Natural killer cell treated with Interleukin-12 subunit alpha and Interleukin-12 subunit beta and Interleukin-15 and Interleukin-18, amount 100 ng/mL, for 72 hours (primary cell): ENCODE measurements at regions not wholly inside any gene's neighbourhood (a gene's known extent, or its start where the extent isn't known, plus 50 kb on each side); places are given as distances from the start of the nearest gene placed in this dataset.
"Not testable (repeated sequence)": the region's sequence is repeated elsewhere in the genome, so short reads cannot be mapped to it uniquely, and the experiment has no call there.

Source experiments
- ATAC-seq, 2 donors: fragments of 150-1000 bp; cut with Tn5 transposase in 1 of 2; sonication (Bioruptor Pico), chemical (Tn5 transposase) in 1 of 2; 2 replicates each; pipeline ENCODE4 v1.10.0; 2021
- DNase-seq: peaks from one replicate; pipeline ENCODE4 v3.0.0; 2022; ENCODE audit warnings: low spot score
- H3K27ac Mint-ChIP-seq, 2 donors: 1 replicate in 1 of 2; 2 replicates in 1 of 2; pipeline ENCODE4 v1.8.0; 2022; ENCODE audit warnings: mixed read lengths in 2 of 2, mild to moderate bottlenecking in 1 of 2, moderate library complexity in 1 of 2
- H3K27me3 Mint-ChIP-seq, 2 donors: 1 replicate in 1 of 2; 2 replicates in 1 of 2; pipeline ENCODE4 v1.8.0; 2022; ENCODE audit warnings: mixed read lengths in 2 of 2
- H3K36me3 Mint-ChIP-seq: one replicate; pipeline ENCODE4 v1.8.0; 2022; ENCODE audit warnings: mixed read lengths
- H3K4me1 Mint-ChIP-seq, 2 donors: 1 replicate in 1 of 2; 2 replicates in 1 of 2; pipeline ENCODE4 v1.8.0; 2022; ENCODE audit warnings: low read depth in 2 of 2, mixed read lengths in 2 of 2, mild to moderate bottlenecking in 1 of 2
- H3K4me3 Mint-ChIP-seq: one replicate; pipeline ENCODE4 v1.8.0; 2022; ENCODE audit warnings: mixed read lengths
- H3K9me3 Mint-ChIP-seq: 2 replicates; pipeline ENCODE4 v1.8.0; 2022; ENCODE audit warnings: mixed read lengths

DNA sequence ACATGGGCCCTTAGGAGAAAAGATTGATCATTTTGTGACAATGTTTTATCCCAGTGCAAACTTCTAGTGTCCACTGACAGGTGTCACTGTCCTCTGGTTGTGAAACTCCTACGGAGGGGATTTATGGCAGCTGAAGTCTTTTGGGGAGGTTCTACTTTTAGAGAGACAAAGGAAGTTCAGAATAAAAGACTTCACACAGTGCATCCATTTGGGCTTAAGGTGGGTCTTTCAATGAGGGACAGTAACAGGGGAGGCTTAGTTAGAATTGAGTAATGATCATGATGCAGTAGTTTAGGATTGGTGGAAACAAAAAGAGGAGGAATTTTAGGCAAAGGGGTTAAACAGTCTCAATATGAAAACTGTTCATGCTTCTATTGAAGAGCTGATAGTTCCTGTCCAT is 501.1 kb upstream of the NRP1 start:
- ATAC-seq (no peak), DNase-seq (no peak)
- H3K9me3 Mint-ChIP-seq: no peaks in the 10 kb centered on the region

DNA sequence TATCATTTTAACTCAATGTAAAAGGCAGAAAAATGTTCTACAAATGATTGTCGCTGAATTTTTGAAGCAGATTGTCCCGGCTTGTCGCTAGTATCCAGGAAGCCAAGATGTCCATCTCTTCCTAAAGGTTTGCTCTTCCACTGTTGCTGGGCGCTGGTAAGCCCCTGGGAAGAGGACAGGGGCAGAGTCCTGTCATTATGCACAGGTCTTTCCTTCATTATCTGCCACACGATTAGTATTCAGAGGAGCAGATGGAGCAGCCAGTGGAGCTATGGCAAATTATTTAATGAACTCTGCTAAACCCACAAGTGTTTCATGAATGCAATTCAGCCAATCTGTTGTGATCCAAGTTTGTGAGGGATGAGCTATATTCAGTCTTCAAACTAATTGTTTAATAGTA is 499.1 kb upstream of the NRP1 start:
- ATAC-seq (no peak), DNase-seq (no peak)
- no peaks in the 10 kb centered on the region for H3K4me1 Mint-ChIP-seq
- H3K36me3 Mint-ChIP-seq: no peaks in the 10 kb centered on the region
- H3K9me3 Mint-ChIP-seq: no peaks in the 10 kb centered on the region
- H3K4me3 Mint-ChIP-seq: no peak overlapping the region
- H3K27ac Mint-ChIP-seq: no peak overlapping the region
- peaks cover 0 to 7% of the 10 kb centered on the region in 2 donors for H3K27me3 Mint-ChIP-seq

More for the DNA sequence above, 501.1 kb upstream of the NRP1 start:
- no peaks in the 10 kb centered on the region for H3K36me3 Mint-ChIP-seq
- H3K27me3 Mint-ChIP-seq: peaks cover 0 to 7% of the 10 kb centered on the region in 2 donors
- H3K4me1 Mint-ChIP-seq: no peaks in the 10 kb centered on the region
- no peak overlapping the region for H3K27ac Mint-ChIP-seq
- H3K4me3 Mint-ChIP-seq: no peak overlapping the region

DNA sequence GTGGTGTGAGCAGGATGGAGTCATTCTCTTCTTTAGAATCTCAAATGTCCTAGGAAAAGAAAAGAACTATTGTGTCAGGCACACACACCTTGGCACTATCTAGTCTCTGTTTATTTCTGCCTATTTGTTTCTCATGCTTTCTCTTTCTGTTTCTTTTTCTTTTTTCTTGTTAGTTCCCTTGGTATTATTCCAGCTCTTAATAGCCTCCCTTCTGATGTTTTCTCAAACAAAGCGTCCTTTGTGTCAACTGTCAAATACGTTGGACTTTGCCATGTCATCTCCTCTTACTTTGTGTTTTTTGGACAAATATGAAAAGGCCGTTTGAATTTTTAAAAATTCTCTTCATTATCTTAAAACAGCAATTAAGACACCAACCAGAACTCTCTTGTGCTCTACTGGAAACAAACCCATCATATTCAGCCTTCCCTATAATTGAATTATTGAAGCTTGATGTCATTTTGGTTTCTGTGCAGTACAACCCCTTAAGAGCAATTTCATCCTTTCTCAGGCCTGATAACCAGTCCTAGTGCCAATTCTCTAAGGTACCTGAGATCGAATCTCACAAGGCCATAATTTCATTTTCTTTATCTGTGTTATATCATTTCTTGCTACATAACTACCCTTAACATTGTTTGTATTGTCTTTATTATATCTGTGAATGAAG is 497.8 kb upstream of the NRP1 start:
- H3K4me3 Mint-ChIP-seq: no peak overlapping the region
- H3K36me3 Mint-ChIP-seq: no peaks in the 10 kb centered on the region
- H3K9me3 Mint-ChIP-seq: no peaks in the 10 kb centered on the region
- no peaks in the 10 kb centered on the region for H3K4me1 Mint-ChIP-seq
- H3K27me3 Mint-ChIP-seq: peaks cover 7 to 8% of the 10 kb centered on the region in 2 donors
- ATAC-seq: no peak
- DNase-seq: no peak
- no peak overlapping the region for H3K27ac Mint-ChIP-seq

DNA sequence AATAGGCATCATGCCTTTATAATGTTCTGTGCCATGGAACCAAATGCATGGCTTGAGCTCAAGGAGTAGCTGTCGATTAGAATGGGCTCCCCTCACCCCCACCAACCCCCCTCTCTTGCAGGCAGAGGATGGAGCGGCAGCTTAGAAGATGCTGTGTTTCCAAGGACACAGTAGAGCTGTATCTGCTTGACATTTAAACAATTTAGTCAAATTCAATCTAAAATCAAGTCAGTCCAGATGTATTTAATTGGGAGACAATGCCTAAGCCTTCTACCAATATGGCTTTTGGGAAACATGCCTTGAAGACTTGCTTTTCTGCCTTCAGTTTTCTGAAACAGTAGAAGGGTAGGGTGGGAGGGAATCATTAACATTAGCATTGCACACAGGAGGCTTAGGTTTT is 497.1 kb upstream of the NRP1 start:
- H3K36me3 Mint-ChIP-seq: no peaks in the 10 kb centered on the region
- DNase-seq (no peak), ATAC-seq (no peak)
- H3K9me3 Mint-ChIP-seq: no peaks in the 10 kb centered on the region
- H3K4me3 Mint-ChIP-seq: no peak overlapping the region
- H3K27ac Mint-ChIP-seq: no peak overlapping the region
- H3K27me3 Mint-ChIP-seq: peaks cover 10 to 11% of the 10 kb centered on the region in 2 donors
- H3K4me1 Mint-ChIP-seq: no peaks in the 10 kb centered on the region

DNA sequence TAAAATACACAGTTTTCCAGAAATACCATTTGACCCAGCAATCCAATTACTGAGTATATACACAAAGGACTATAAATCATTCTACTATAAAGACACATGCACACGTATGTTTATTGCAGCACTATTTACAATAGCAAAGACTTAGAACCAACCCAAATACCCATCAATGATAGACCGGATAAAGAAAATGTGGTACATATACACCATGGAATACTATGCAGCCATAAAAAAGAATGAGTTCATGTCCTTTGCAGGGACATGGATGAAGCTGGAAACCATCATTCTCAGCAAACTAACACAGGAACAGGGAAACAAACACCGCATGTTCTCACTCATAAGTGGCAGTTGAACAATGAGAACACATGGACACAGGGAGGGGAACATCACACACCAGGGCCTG is 495.4 kb upstream of the NRP1 start:
- H3K9me3 Mint-ChIP-seq, ATAC-seq, H3K4me1 Mint-ChIP-seq, H3K27ac Mint-ChIP-seq, H3K36me3 Mint-ChIP-seq, H3K4me3 Mint-ChIP-seq, DNase-seq: not testable (repeated sequence)
- peaks cover 10 to 11% of the 10 kb centered on the region in 2 donors for H3K27me3 Mint-ChIP-seq

DNA sequence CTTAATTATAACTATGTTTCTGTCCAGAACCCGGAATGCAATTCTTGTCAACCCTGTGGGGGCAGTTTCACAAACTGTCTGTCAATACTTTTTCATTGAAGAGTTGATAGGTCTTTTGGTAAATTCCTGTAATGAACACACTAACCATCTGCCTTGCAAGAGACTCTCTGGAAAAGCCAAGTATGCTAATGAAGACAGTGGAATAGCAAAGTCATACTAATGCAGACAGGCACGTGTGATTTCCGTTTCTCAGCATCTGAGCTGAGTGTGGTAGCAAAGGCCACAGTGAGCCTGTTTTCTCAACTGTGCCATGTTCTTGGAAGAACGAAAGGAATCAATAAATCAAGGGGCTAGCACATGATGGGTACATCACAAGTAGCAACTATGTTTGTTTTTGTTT is 494.1 kb upstream of the NRP1 start:
- no peak for ATAC-seq
- H3K27ac Mint-ChIP-seq: no peak overlapping the region
- DNase-seq: no peak
- peaks cover 10 to 13% of the 10 kb centered on the region in 2 donors for H3K27me3 Mint-ChIP-seq
- H3K4me3 Mint-ChIP-seq: no peak overlapping the region
- H3K36me3 Mint-ChIP-seq: no peaks in the 10 kb centered on the region
- H3K4me1 Mint-ChIP-seq: no peaks in the 10 kb centered on the region
- H3K9me3 Mint-ChIP-seq: no peaks in the 10 kb centered on the region

DNA sequence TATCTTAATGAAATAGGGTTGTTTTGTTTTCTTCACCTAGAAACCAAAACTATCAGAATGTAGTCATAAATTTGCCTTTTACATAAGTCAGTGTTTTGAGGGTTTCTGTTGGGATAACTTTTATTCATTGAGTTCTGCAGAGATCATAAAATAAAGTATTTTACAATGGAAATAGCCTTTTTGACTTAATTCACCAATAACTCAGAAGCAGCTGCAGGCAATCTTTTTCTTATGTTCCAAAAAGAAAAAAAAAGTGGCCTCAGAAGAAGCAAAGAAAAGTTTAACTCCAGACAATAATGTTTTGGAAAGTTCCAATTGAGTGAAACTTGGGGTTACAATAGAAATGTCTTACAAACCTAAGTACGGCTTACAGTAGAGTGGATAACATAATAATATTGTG is 491.7 kb upstream of the NRP1 start:
- Mint-ChIP-seq H3K27me3 (peaks cover 7 to 18% of the 10 kb centered on the region in 2 donors), H3K36me3 (no peaks in the 10 kb centered on the region), H3K27ac (no peak overlapping the region), H3K4me1 (no peaks in the 10 kb centered on the region), H3K4me3 (no peak overlapping the region), H3K9me3 (no peaks in the 10 kb centered on the region)
- no peak for ATAC-seq
- no peak for DNase-seq

DNA sequence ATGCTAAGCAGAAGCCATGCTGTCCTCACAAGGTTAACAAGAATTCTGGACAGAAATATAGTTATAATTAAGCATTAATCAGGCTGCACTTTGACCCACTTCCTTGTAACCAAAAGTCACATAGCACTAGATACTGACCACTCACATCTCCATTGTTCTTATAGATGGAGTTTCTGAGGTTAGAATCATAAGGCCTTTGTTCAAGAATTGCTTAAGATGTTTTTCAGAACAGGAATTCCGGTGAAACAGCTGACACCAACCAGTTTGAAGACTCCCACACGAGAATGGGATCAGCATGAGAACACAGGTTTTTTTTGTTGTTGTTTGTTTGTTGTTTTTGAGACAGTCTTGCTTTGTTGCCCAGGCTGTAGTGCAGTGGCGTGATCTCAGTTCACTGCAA is 488.3 kb upstream of the NRP1 start:
- no peak for ATAC-seq
- Mint-ChIP-seq H3K27ac (no peak overlapping the region), H3K36me3 (no peaks in the 10 kb centered on the region), H3K27me3 (peaks cover 7 to 14% of the 10 kb centered on the region in 2 donors), H3K9me3 (no peaks in the 10 kb centered on the region), H3K4me3 (no peak overlapping the region), H3K4me1 (peaks cover 5 to 6% of the 10 kb centered on the region in 2 donors)
- no peak for DNase-seq

DNA sequence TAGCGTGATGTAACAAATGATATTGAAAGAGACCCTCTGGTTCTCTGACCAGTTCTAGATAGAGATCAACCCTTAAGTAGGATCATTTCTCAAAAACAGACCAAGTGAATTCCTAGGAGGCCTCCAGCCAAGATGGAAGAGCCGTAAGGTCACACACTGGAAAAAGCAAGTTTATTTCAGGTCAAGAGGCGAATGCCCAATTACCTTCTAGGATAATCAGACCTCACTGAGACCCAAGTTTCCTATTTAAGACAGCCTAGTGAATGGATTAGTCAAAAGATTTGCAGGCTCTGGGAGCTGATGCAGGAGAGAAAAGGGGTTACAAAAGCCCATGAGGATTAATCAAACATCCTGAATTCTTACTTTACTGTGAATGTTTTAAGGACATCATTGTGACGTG is 486.1 kb upstream of the NRP1 start:
- peaks cover 5 to 6% of the 10 kb centered on the region in 2 donors for H3K4me1 Mint-ChIP-seq
- no peak for DNase-seq
- no peak overlapping the region for H3K27ac Mint-ChIP-seq
- no peaks in the 10 kb centered on the region for H3K9me3 Mint-ChIP-seq
- no peak overlapping the region for H3K4me3 Mint-ChIP-seq
- ATAC-seq: no peak
- peaks cover 3 to 7% of the 10 kb centered on the region in 2 donors for H3K27me3 Mint-ChIP-seq
- no peaks in the 10 kb centered on the region for H3K36me3 Mint-ChIP-seq

DNA sequence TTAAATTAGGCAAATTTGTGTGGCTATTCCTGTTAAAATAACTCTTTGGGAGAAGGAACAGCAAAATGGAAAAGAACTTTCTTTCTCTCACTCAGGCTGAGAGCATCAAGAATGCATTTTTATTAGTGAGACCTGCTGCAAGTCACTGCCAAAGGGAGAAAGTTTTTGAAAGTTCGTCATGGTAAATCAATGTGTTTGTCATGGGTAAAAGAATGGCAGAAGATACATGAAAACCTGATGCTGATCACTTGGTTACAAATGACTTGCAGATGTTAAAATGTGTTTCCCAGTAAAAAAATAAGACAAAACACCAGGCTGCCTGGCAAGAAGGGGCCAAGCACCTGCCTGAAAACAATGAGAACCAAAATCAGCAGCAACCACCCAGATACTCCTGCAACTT is 484.7 kb upstream of the NRP1 start:
- H3K36me3 Mint-ChIP-seq: no peaks in the 10 kb centered on the region
- ATAC-seq (no peak), DNase-seq (no peak)
- peaks cover 3 to 7% of the 10 kb centered on the region in 2 donors for H3K27me3 Mint-ChIP-seq
- no peak overlapping the region for H3K27ac Mint-ChIP-seq
- H3K4me1 Mint-ChIP-seq: peaks cover 5 to 6% of the 10 kb centered on the region in 2 donors
- no peaks in the 10 kb centered on the region for H3K9me3 Mint-ChIP-seq
- no peak overlapping the region for H3K4me3 Mint-ChIP-seq

DNA sequence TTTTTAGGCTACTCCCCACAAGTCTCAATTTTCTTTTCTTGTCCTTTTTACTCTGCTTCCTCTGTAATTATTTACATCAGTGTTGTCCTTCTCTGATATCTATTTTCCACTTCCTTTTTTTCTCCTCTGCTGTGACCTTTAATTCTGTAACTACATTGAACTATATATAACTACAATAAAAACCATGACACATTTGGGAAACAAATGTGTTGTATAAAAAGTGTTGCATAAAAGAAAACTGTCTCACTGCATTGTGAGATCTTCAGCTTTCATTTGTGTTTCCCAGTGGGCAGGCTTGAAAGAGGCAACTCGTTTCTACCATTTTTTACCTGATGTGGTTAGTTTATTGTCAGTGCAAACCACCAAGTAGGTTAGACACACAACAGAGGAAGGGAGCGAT is 483.9 kb upstream of the NRP1 start:
- no peak for DNase-seq
- Mint-ChIP-seq H3K36me3 (no peaks in the 10 kb centered on the region), H3K4me3 (no peak overlapping the region), H3K27me3 (peaks cover 1 to 3% of the 10 kb centered on the region in 2 donors), H3K9me3 (no peaks in the 10 kb centered on the region), H3K27ac (no peak overlapping the region), H3K4me1 (peaks cover 5 to 6% of the 10 kb centered on the region in 2 donors)
- no peak for ATAC-seq

DNA sequence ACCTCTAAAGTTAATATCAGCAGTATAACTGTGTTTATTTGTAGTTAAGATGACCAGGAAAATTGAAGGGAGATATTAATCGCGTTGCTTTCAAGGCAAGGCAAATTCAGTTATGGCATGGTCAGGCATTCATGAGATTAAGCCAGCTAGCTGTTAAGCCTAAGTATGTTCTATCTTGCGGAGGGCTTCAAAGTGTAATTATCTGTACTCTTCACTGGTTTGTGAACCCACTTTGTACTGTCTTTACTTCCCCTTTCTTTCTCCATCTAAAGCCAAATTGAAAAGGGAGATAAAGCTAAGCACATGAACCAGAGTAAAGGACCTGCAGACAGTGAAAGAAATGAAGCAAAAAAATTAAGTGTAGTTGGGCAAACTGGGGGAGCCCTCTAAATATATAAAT is 483.1 kb upstream of the NRP1 start:
- H3K36me3 Mint-ChIP-seq: no peaks in the 10 kb centered on the region
- H3K4me3 Mint-ChIP-seq: no peak overlapping the region
- H3K27me3 Mint-ChIP-seq: no peaks in the 10 kb centered on the region
- H3K27ac Mint-ChIP-seq: no peak overlapping the region
- DNase-seq: no peak
- no peaks in the 10 kb centered on the region for H3K9me3 Mint-ChIP-seq
- H3K4me1 Mint-ChIP-seq: peaks cover 5 to 6% of the 10 kb centered on the region in 2 donors
- no peak for ATAC-seq

DNA sequence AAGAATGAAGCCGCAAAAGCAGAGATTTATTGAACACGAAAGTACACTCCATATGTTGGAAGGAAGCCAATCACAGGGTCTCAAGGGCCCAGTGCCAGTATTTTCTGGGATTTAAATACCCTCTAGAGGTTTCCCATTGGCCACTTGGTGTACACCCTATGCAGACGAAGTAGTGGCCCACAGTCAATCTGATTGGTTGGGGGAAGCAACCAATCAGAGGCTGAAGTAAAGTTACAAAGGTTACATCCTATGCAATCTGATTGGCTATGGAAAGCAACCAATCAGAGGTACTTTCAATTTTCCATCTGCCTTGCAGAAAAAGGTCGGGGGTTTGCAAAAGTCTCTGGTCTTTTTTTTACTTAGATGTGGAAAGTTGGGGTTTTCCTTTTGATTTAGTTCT is 481.3 kb upstream of the NRP1 start:
- ATAC-seq (no peak), DNase-seq (no peak)
- Mint-ChIP-seq H3K4me1 (peaks cover 5 to 6% of the 10 kb centered on the region in 2 donors), H3K27ac (no peak overlapping the region), H3K4me3 (no peak overlapping the region), H3K27me3 (peaks cover 0 to 2% of the 10 kb centered on the region in 2 donors), H3K9me3 (no peaks in the 10 kb centered on the region), H3K36me3 (no peaks in the 10 kb centered on the region)

DNA sequence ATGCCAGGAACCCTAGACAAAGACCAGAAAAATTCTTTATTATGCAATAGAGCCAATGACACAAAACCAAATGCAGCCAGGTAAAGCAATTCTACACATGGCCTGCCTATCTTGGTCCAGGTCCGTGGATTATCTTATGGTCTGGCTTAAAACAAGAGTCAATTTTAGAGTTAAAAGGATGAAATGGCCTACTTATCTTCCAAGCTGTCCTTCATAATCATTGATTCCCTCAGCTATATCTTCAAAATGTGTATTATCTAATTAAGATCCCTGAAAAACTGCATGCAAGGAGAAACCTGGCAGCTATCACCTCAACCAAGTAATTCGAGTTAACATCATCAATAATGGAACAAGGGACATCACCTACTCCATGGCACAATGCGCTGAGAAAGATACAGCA is 479.4 kb upstream of the NRP1 start:
- H3K9me3 Mint-ChIP-seq: no peaks in the 10 kb centered on the region
- peaks cover 0 to 2% of the 10 kb centered on the region in 2 donors for H3K27me3 Mint-ChIP-seq
- no peaks in the 10 kb centered on the region for H3K36me3 Mint-ChIP-seq
- ATAC-seq (no peak), DNase-seq (no peak)
- no peak overlapping the region for H3K27ac Mint-ChIP-seq
- H3K4me3 Mint-ChIP-seq: no peak overlapping the region
- peaks cover 5 to 6% of the 10 kb centered on the region in 2 donors for H3K4me1 Mint-ChIP-seq

DNA sequence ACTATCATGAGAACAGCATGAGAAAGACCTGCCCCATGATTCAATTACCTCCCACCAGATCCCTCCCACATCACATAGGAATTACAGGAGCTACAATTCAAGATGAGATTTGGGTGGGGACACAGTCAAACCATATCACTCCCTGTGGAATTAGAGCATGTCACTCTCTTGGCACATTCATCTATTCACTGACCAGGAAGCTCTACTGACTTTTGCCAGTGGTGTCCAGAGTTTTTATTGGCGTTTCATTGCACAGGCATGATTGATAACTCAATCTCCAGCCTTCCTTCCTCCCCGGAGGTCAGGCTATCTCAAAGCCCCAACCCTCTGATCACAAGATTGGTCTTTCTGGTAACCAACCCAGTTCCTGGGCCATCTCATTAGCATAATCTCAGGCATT is 478.9 kb upstream of the NRP1 start:
- no peak for DNase-seq
- Mint-ChIP-seq H3K4me1 (peaks cover 3 to 4% of the 10 kb centered on the region in 2 donors), H3K27ac (no peak overlapping the region), H3K27me3 (peaks cover 0 to 2% of the 10 kb centered on the region in 2 donors), H3K4me3 (no peak overlapping the region), H3K36me3 (no peaks in the 10 kb centered on the region), H3K9me3 (no peaks in the 10 kb centered on the region)
- no peak for ATAC-seq
